ENCODE measurements at regions not wholly inside any gene's neighbourhood (a gene's known extent, or its start where the extent isn't known, plus 50 kb on each side); places are given as distances from the start of the nearest gene placed in this dataset.

- no peak for TF ChIP-seq EP300 (IDR thresholded peaks at IDR 0.05)
- TF ChIP-seq CTCF (IDR thresholded peaks at IDR 0.05): no peak
These were observed 1199.0 kb upstream of the CDH6 start for GRCh38 chr5:29994519-29994918.

All from ovary (tissue), 3 donors.